Adrenal gland (tissue), 9 donors: ENCODE measurements at regions not wholly inside any gene's neighbourhood (a gene's known extent, or its start where the extent isn't known, plus 50 kb on each side); places are given as distances from the start of the nearest gene placed in this dataset.

Source experiments
- DNase-seq, 7 donors: peaks; one replicate each; pipeline ENCODE4 v3.0.0-alpha.2; 2019 to 2020
- H3K27ac ChIP-seq, 5 donors: fragments of 200-600 bp; sonication (generic) in 4 of 5; 1 replicate in 3 of 5; 2 replicates in 2 of 5; pipeline versions ENCODE4 v1.5.1 to v1.8.0; 2016 to 2020; ENCODE audit warnings: mild to moderate bottlenecking in 1 of 5
- H3K27me3 ChIP-seq: fragments of 200-600 bp; 2 replicates; pipeline ENCODE4 v1.8.0; 2021
- H3K36me3 ChIP-seq, 2 donors: fragments of 200-600 bp; replicated peaks in 1 of 2; 1 replicate in 1 of 2; 2 replicates in 1 of 2; pipeline versions ENCODE4 v1.5.1 to v1.8.0; 2018 to 2022
- H3K4me1 ChIP-seq, 2 donors: fragments of 200-600 bp; replicated peaks in 1 of 2; 1 replicate in 1 of 2; 2 replicates in 1 of 2; pipeline versions ENCODE4 v1.5.1 to v1.8.0; 2018 to 2021
- H3K4me3 ChIP-seq, 4 donors: fragments of 200-600 bp; sonication (generic) in 3 of 4; one replicate each; pipeline ENCODE4 v1.5.1; 2016 to 2018
- H3K9me3 ChIP-seq, 3 donors: fragments of 200-600 bp; sonication (generic) in 1 of 3; replicated peaks in 1 of 3; 1 replicate in 2 of 3; 2 replicates in 1 of 3; pipeline versions ENCODE4 v1.5.1 to v1.8.0; 2016 to 2021
- CTCF ChIP-seq, 6 experiments: fragments of 450-650 bp in 4 of 6; fragments of 200-600 bp in 2 of 6; sonication (generic) in 1 of 6; IDR thresholded peaks; 1 replicate in 5 of 6; 2 replicates in 1 of 6; pipeline versions ENCODE4 v1.5.1 to v1.8.0; 2016 to 2021; ENCODE audit warnings: antibody characterized with exemption in 6 of 6, mild to moderate bottlenecking in 2 of 6, moderate library complexity in 1 of 6
- POLR2A ChIP-seq, 2 donors: fragments of 450-650 bp; IDR thresholded peaks; one replicate each; pipeline ENCODE4 v1.6.1; 2017; ENCODE audit warnings: antibody characterized with exemption in 2 of 2, mild to moderate bottlenecking in 2 of 2, moderate library complexity in 1 of 2
- WGBS, 4 donors: extraction: QIAGEN DNeasy Blood & Tissue Kit in 2 of 4; methylation state at CpG; one replicate each; pipeline versions ENCODE4 v1.1.5 to v1.1.7; 2013 to 2017; 5-methylcytosine and 5-hydroxymethylcytosine counted together
- intact Hi-C, 2 donors: fragments of 100-400 bp; cut with DNase I; formaldehyde crosslinking; loops; one replicate each; pipeline versions ENCODE4 v1.14.1 to v1.15.0; 2022 to 2023
- donor health status: healthy with polysubstance abuse.
- donor health status: Bipolar disorder and iron deficiency.
- donor health status: DM: yes; HTN: yes; CAD: no.
- donor health status: DM: no; HTN: no; CAD: no.
- donor health status: DM: no; HTN: no; CAD: no.

- 29 to 44% (median 34%) methylated on average over 1 of the region's 1 CpG for WGBS, 4 donors
- intact Hi-C loops, result no loop called here
- Histone ChIP-seq H3K27ac (no peak overlapping the region), H3K4me3 (no peak overlapping the region), H3K36me3 (no peaks in the 10 kb centered on the region), H3K4me1 (peaks cover 0 to 5% of the 10 kb centered on the region in 2 donors), H3K9me3 (no peaks in the 10 kb centered on the region), H3K27me3 (no peaks in the 10 kb centered on the region)
- TF ChIP-seq CTCF (IDR thresholded peaks at IDR 0.05) (no peak), POLR2A (IDR thresholded peaks at IDR 0.05) (no peak)
- DNase-seq, result peak in 1 of 7 donors; percentile 8
These were observed 492.7 kb downstream of the CNTN3 start for GRCh38 chr3:74121761-74122160.

GRCh38 chr3:74119221-74119620 lies 494.5 kb upstream of the PDZRN3 start:
- Histone ChIP-seq H3K27me3 (no peaks in the 10 kb centered on the region), H3K9me3 (no peaks in the 10 kb centered on the region), H3K27ac (no peak overlapping the region), H3K36me3 (no peaks in the 10 kb centered on the region), H3K4me1 (peaks cover 0 to 5% of the 10 kb centered on the region in 2 donors), H3K4me3 (no peak overlapping the region)
- peak in 5 of 7 donors; percentile 25 to 44 (median 38) for DNase-seq
- intact Hi-C loops, result no loop called here
- TF ChIP-seq POLR2A (IDR thresholded peaks at IDR 0.05), result no peak
- no peak for TF ChIP-seq CTCF (IDR thresholded peaks at IDR 0.05)
- WGBS, 4 donors, result 22 to 45% (median 32%) methylated on average over 1 of the region's 1 CpG

GRCh38 chr3:74115906-74116305 lies 491.2 kb upstream of the PDZRN3 start:
- H3K4me3 ChIP-seq, result no peak overlapping the region
- WGBS, 4 donors, result 85 to 89% (median 88%) methylated on average over 3 of the region's 3 CpGs
- H3K27me3 ChIP-seq, result no peaks in the 10 kb centered on the region
- no peak overlapping the region for H3K27ac ChIP-seq
- no peaks in the 10 kb centered on the region for H3K36me3 ChIP-seq
- TF ChIP-seq POLR2A (IDR thresholded peaks at IDR 0.05) (no peak), CTCF (IDR thresholded peaks at IDR 0.05) (no peak)
- no peaks in the 10 kb centered on the region for H3K9me3 ChIP-seq
- peaks cover 0 to 5% of the 10 kb centered on the region in 2 donors for H3K4me1 ChIP-seq
- intact Hi-C loops, result no loop called here
- no peak for DNase-seq

- no peaks in the 10 kb centered on the region for H3K4me1 ChIP-seq
- H3K36me3 ChIP-seq, result no peaks in the 10 kb centered on the region
- no peak overlapping the region for H3K4me3 ChIP-seq
- H3K9me3 ChIP-seq, result no peaks in the 10 kb centered on the region
- H3K27me3 ChIP-seq, result no peaks in the 10 kb centered on the region
- intact Hi-C loops, result no loop called here
- WGBS, 4 donors, result 68 to 85% (median 73%) methylated on average over 2 of the region's 2 CpGs
- H3K27ac ChIP-seq, result no peak overlapping the region
- DNase-seq, result no peak
- TF ChIP-seq POLR2A (IDR thresholded peaks at IDR 0.05) (no peak), CTCF (IDR thresholded peaks at IDR 0.05) (no peak)
These were observed 482.7 kb upstream of the PDZRN3 start for GRCh38 chr3:74107451-74107850.
